ENCODE measurements at regions not wholly inside any gene's neighbourhood (a gene's known extent, or its start where the extent isn't known, plus 50 kb on each side); places are given as distances from the start of the nearest gene placed in this dataset.

DNA sequence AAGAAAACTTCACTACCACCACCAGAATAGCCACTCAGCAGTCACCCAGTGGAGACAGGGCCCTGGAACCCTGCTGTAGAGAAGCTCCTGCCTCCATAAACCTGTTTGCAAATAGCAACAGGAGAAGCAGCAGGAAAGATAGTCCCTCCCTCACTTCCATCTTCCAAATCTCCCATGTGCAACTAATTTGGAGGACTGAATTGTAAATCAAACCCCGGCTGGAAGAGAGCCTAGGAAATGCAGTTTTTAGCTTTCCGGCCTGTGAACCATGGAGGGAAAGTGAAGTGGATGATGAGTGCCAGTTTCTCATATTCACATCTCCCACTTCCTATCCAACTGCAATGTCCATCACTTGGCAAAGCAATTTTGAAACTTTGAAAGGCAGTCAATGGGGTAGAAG lies 167.2 kb upstream of the FRMD6 start:
- ChIA-PET POLR2A (ENCODE audit: partially characterized antibody) (no interaction called here), CTCF (ENCODE audit: partially characterized antibody) (interaction anchor here (0.7 kb wide), 1 partner anchor 201 kb away, joined by 3 read pairs; no protein-coding TSS in a partner anchor)
- no peak overlapping the region for H3K18ac ChIP-seq (ENCODE audit: extremely low read depth, low read length)
- H3K23me2 ChIP-seq (ENCODE audit: low read depth, low read length), result no peaks in the 10 kb centered on the region; the same call in 1 of the 2 replicates
- H3K4me1 ChIP-seq (replicated peaks in 1 of 4; ENCODE audit: control insufficient read depth in 3 of 4, insufficient read depth in 4 of 4, low read length in 3 of 4), result no peaks in the 10 kb centered on the region
- no peak overlapping the region for H2BK15ac ChIP-seq (ENCODE audit: low read length)
- no peaks in the 10 kb centered on the region for H3K79me1 ChIP-seq (ENCODE audit: low read depth, low read length)
- no peak overlapping the region for H3K4me2 ChIP-seq (ENCODE audit: insufficient read depth in 1 of 2, low read depth in 2 of 2, low read length in 2 of 2)
- 93% methylated on average over 2 of the region's 2 CpGs; no CpG with 5 or more reads in 1 of the 2 experiments for WGBS, 2 experiments (ENCODE audit: extremely low coverage in 1 of 2, insufficient coverage in 1 of 2, insufficient read length in 1 of 2, insufficient replicate concordance in 2 of 2, low coverage in 1 of 2, low lambda C conversion rate in 2 of 2, missing lambda C conversion rate in 1 of 2)
- H2AFZ ChIP-seq (ENCODE audit: low read length), result no peak overlapping the region
- FAIRE-seq (no peak), DNase-seq (ENCODE audit: low read depth in 1 of 2, low spot score in 2 of 2) (no peak)
- H2AK5ac ChIP-seq (ENCODE audit: low read depth, low read length), result no peak overlapping the region
- H3K27ac ChIP-seq (ENCODE audit: low read depth, low read length), result no peak overlapping the region
- H3K14ac ChIP-seq (ENCODE audit: insufficient read length), result no peak overlapping the region
- no peak overlapping the region for H4K91ac ChIP-seq (replicated peaks; ENCODE audit: insufficient read length, low read length)
- H3K9ac ChIP-seq (replicated peaks in 1 of 4; ENCODE audit: extremely low read depth in 1 of 4, low read depth in 3 of 4, low read length in 3 of 4), result no peak overlapping the region
- H2BK20ac ChIP-seq (ENCODE audit: low read length), result no peak overlapping the region
- H2BK120ac ChIP-seq (replicated peaks; ENCODE audit: low read depth, low read length), result no peak overlapping the region
- H4K5ac ChIP-seq (ENCODE audit: insufficient read length, low read depth, low read length), result no peak overlapping the region
- TF ChIP-seq HDAC6 (IDR thresholded peaks at IDR 0.05; ENCODE audit: low read depth, low read length) (no peak), SRF (IDR thresholded peaks at IDR 0.05; ENCODE audit: low read depth, low read length) (no peak), TCF12 (IDR thresholded peaks at IDR 0.05; ENCODE audit: low read depth, low read length) (no peak), NANOG (IDR thresholded peaks at IDR 0.05; ENCODE audit: insufficient read depth, low read depth, low read length, poor library complexity, severe bottlenecking) (no peak), JUN (IDR thresholded peaks at IDR 0.05; ENCODE audit: low read depth, low read length) (no peak), SIX5 (IDR thresholded peaks at IDR 0.05; ENCODE audit: low read depth, low read length) (no peak), POU5F1 (IDR thresholded peaks at IDR 0.05; ENCODE audit: low read depth, low read length) (no peak), EP300 (IDR thresholded peaks at IDR 0.05; ENCODE audit: borderline replicate concordance in 1 of 2, low read depth in 2 of 2, low read length in 2 of 2) (no peak), JUND (IDR thresholded peaks at IDR 0.05; ENCODE audit: low read length) (no peak)
- H3K36me3 ChIP-seq (ENCODE audit: control insufficient read depth in 2 of 4, insufficient read depth in 4 of 4, low read length in 3 of 4), result no peaks in the 10 kb centered on the region
- H4K8ac ChIP-seq (ENCODE audit: extremely low read depth, insufficient read depth, low read length), result no peak overlapping the region
- H3K56ac ChIP-seq (replicated peaks; ENCODE audit: insufficient read length, low read depth, low read length), result no peak overlapping the region
- H3K79me2 ChIP-seq (ENCODE audit: control insufficient read depth in 1 of 2, insufficient read depth in 2 of 2, low read length in 2 of 2), result no peaks in the 10 kb centered on the region
- H3K23ac ChIP-seq (ENCODE audit: insufficient read length), result no peak overlapping the region
- no peaks in the 10 kb centered on the region for H3K9me3 ChIP-seq (ENCODE audit: insufficient read depth in 2 of 2, low read depth in 1 of 2, low read length in 1 of 2)
- H4K20me1 ChIP-seq (replicated peaks in 1 of 2; ENCODE audit: control insufficient read depth in 1 of 2, insufficient read depth in 2 of 2, low read length in 2 of 2), result no peaks in the 10 kb centered on the region
- no peak overlapping the region for H2BK5ac ChIP-seq (ENCODE audit: low read depth, low read length)
- no peak overlapping the region for H2BK12ac ChIP-seq (ENCODE audit: low read depth, low read length)
- H3K4ac ChIP-seq (replicated peaks; ENCODE audit: insufficient read length, low read depth, low read length), result no peak overlapping the region
- no peak overlapping the region for H3K4me3 ChIP-seq (ENCODE audit: extremely low read depth in 1 of 4, insufficient read depth in 2 of 4, low read depth in 3 of 4, low read length in 4 of 4)
- no peaks in the 10 kb centered on the region for H3K27me3 ChIP-seq (replicated peaks in 1 of 4; ENCODE audit: control insufficient read depth in 3 of 4, extremely low read depth in 1 of 4, insufficient read depth in 3 of 4, low read length in 3 of 4)

All from H1 (cell line).